Neuronal stem cell (in vitro differentiated cells): ENCODE measurements at regions not wholly inside any gene's neighbourhood (a gene's known extent, or its start where the extent isn't known, plus 50 kb on each side); places are given as distances from the start of the nearest gene placed in this dataset.

Experiments
- DNase-seq: peaks from one replicate; pipeline ENCODE4 v3.0.0-alpha.2; 2013; ENCODE audit warnings: low spot score
- H2AFZ ChIP-seq: one replicate; pipeline ENCODE4 v1.6.1; 2013; ENCODE audit warnings: mild to moderate bottlenecking, low read length, inconsistent platforms
- H2AK5ac ChIP-seq: 2 replicates; pipeline ENCODE4 v1.6.1; 2013; ENCODE audit warnings: low read depth, mild to moderate bottlenecking, inconsistent platforms, low read length, moderate library complexity, mixed read lengths
- H2BK120ac ChIP-seq: 2 replicates; pipeline ENCODE4 v1.6.1; 2013; ENCODE audit warnings: low read depth, mild to moderate bottlenecking, inconsistent platforms, low read length, moderate library complexity, mixed read lengths
- H2BK12ac ChIP-seq: one replicate; pipeline ENCODE4 v1.6.1; 2013; ENCODE audit warnings: low read length, inconsistent platforms
- H2BK15ac ChIP-seq: 2 replicates; pipeline ENCODE4 v1.6.1; 2013; ENCODE audit warnings: mild to moderate bottlenecking, low read length, inconsistent platforms, mixed read lengths
- H2BK5ac ChIP-seq: one replicate; pipeline ENCODE4 v1.6.1; 2013; ENCODE audit warnings: inconsistent platforms, mild to moderate bottlenecking, low read length, moderate library complexity
- H3K14ac ChIP-seq: one replicate; pipeline ENCODE4 v1.6.1; 2013; ENCODE audit warnings: low read length, inconsistent platforms
- H3K18ac ChIP-seq: 2 replicates; pipeline ENCODE4 v1.6.1; 2013; ENCODE audit warnings: low read length, inconsistent platforms
- H3K23ac ChIP-seq: 2 replicates; pipeline ENCODE4 v1.6.1; 2013; ENCODE audit warnings: low read depth, mild to moderate bottlenecking, mixed read lengths, low read length, inconsistent platforms; ENCODE audit not compliant: poor library complexity
- H3K27ac ChIP-seq: replicated peaks from 3 replicates; pipeline ENCODE4 v1.5.1; 2013; ENCODE audit warnings: low read length, inconsistent platforms
- H3K27me3 ChIP-seq, 3 experiments: 2 replicates each; pipeline ENCODE4 v1.6.1; 2013; ENCODE audit warnings: low read length in 3 of 3, mild to moderate bottlenecking in 2 of 3, inconsistent platforms in 1 of 3, low read depth in 1 of 3, mixed read lengths in 1 of 3, moderate library complexity in 1 of 3; ENCODE audit not compliant: control insufficient read depth in 3 of 3, insufficient read depth in 3 of 3
- H3K36me3 ChIP-seq, 2 donors: replicated peaks in 1 of 2; 2 replicates each; pipeline ENCODE4 v1.6.1; 2013; ENCODE audit warnings: low read length in 2 of 2; ENCODE audit not compliant: control insufficient read depth in 2 of 2, insufficient read depth in 2 of 2
- H3K4ac ChIP-seq: 2 replicates; pipeline ENCODE4 v1.6.1; 2013; ENCODE audit warnings: inconsistent platforms, mild to moderate bottlenecking, low read length, moderate library complexity
- H3K4me1 ChIP-seq, 2 donors: 1 replicate in 1 of 2; 2 replicates in 1 of 2; pipeline ENCODE4 v1.6.1; 2013; ENCODE audit warnings: low read length in 2 of 2, low read depth in 1 of 2; ENCODE audit not compliant: control insufficient read depth in 2 of 2, insufficient read depth in 1 of 2
- H3K4me2 ChIP-seq: one replicate; pipeline ENCODE4 v1.6.1; 2013; ENCODE audit warnings: mild to moderate bottlenecking, low read length, inconsistent platforms; ENCODE audit not compliant: insufficient read depth, poor library complexity, severe bottlenecking
- H3K4me3 ChIP-seq, 2 donors: 2 replicates each; pipeline ENCODE4 v1.5.1; 2013; ENCODE audit warnings: low read length in 2 of 2, mild to moderate bottlenecking in 2 of 2, inconsistent platforms in 1 of 2, moderate library complexity in 1 of 2
- H3K79me1 ChIP-seq: one replicate; pipeline ENCODE4 v1.6.1; 2013; ENCODE audit warnings: low read depth, mild to moderate bottlenecking, inconsistent platforms, low read length, moderate library complexity
- H3K9ac ChIP-seq: one replicate; pipeline ENCODE4 v1.6.1; 2013; ENCODE audit warnings: mild to moderate bottlenecking, low read depth, low read length, inconsistent platforms; ENCODE audit not compliant: poor library complexity
- H3K9me3 ChIP-seq, 2 donors: replicated peaks in 1 of 2; 2 replicates each; pipeline versions ENCODE3 to v1.6.1; 2013; ENCODE audit warnings: low read length in 2 of 2, mild to moderate bottlenecking in 2 of 2, inconsistent platforms in 1 of 2, low read depth in 1 of 2, mixed read lengths in 1 of 2, moderate library complexity in 1 of 2; ENCODE audit not compliant: control insufficient read depth in 2 of 2, insufficient read depth in 1 of 2
- H4K8ac ChIP-seq: one replicate; pipeline ENCODE4 v1.6.1; 2013; ENCODE audit warnings: low read depth, mild to moderate bottlenecking, inconsistent platforms, low read length, moderate library complexity
- H4K91ac ChIP-seq: one replicate; pipeline ENCODE4 v1.6.1; 2013; ENCODE audit warnings: low read length, low read depth, mild to moderate bottlenecking, inconsistent platforms; ENCODE audit not compliant: poor library complexity
- WGBS, 2 donors: extraction: QIAGEN DNeasy Blood & Tissue Kit; methylation state at CpG; one replicate each; pipeline ENCODE4 v1.1.7; 2013; ENCODE audit warnings: missing lambda C conversion rate in 2 of 2, mixed read lengths in 1 of 2; ENCODE audit not compliant: insufficient read length in 2 of 2, insufficient replicate concordance in 1 of 2; ENCODE audit errors: extremely low coverage in 2 of 2; 5-methylcytosine and 5-hydroxymethylcytosine counted together

DNA sequence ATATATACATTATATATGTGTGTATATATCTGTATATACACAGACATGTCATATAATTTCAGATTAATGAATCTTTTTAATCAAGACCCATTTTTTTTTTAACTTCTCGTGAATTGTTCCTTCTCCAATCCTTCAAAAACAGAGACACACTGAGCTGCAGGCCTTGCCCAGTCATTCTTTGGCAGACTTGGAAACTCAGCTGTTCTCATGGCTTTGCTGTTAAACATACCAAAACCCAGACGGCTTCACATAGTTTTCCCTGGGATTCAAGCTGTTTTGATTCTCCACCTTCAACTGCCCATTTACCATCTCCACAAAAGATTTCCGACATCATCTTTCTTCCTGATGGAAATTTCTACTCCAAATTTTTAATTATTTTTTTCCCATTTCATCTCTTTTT is 148.7 kb downstream of the KCNJ2 start:
- H2AFZ ChIP-seq = no peak overlapping the region
- no peaks in the 10 kb centered on the region for H3K27me3 ChIP-seq
- H3K36me3 ChIP-seq = no peaks in the 10 kb centered on the region
- H4K8ac ChIP-seq = no peak overlapping the region
- no peak overlapping the region for H2BK15ac ChIP-seq
- no peak overlapping the region for H2BK12ac ChIP-seq
- no peak overlapping the region for H3K4me2 ChIP-seq
- H3K23ac ChIP-seq = no peak overlapping the region
- no peak overlapping the region for H3K9ac ChIP-seq
- no peak overlapping the region for H3K4me3 ChIP-seq
- no peak overlapping the region for H4K91ac ChIP-seq
- no peak overlapping the region for H3K27ac ChIP-seq
- H3K4me1 ChIP-seq = no peaks in the 10 kb centered on the region
- DNase-seq = no peak
- no peak overlapping the region for H3K14ac ChIP-seq
- no peak overlapping the region for H2BK120ac ChIP-seq
- no peak overlapping the region for H3K4ac ChIP-seq
- no peaks in the 10 kb centered on the region for H3K79me1 ChIP-seq
- 100% methylated on average over 1 of the region's 3 CpGs; no CpG with 5 or more reads in 1 of the 2 donors for WGBS, 2 donors
- no peak overlapping the region for H2BK5ac ChIP-seq
- no peaks in the 10 kb centered on the region for H3K9me3 ChIP-seq
- H3K18ac ChIP-seq = no peak overlapping the region
- no peak overlapping the region for H2AK5ac ChIP-seq

DNA sequence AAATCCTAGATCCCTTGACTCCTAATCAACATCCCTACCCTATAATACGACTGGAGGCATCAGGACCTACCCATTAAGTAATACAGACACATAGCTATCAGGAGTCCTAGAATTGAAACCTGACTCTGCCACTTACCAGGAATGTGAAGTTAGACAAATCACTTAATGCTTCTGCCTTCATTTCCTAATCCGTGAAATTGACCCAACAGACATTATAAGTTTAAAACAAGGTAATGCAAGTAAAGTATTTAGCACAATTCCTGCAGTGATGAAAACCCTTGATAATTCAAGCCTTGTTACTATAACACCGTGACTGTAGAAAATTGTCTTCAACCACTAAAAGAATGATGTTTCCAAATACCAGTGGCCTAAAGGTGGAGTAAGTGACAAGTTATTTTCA is 150.2 kb downstream of the KCNJ2 start:
- Histone ChIP-seq H2BK120ac (no peak overlapping the region), H3K4me3 (no peak overlapping the region), H3K4me2 (no peak overlapping the region), H3K36me3 (no peaks in the 10 kb centered on the region), H2BK12ac (no peak overlapping the region), H3K4me1 (no peaks in the 10 kb centered on the region), H3K23ac (no peak overlapping the region), H2AFZ (no peak overlapping the region), H4K8ac (no peak overlapping the region), H2AK5ac (no peak overlapping the region), H2BK5ac (no peak overlapping the region), H3K9ac (no peak overlapping the region), H3K4ac (no peak overlapping the region), H3K79me1 (no peaks in the 10 kb centered on the region), H3K14ac (no peak overlapping the region), H3K9me3 (no peaks in the 10 kb centered on the region), H3K27me3 (no peaks in the 10 kb centered on the region), H3K27ac (no peak overlapping the region), H2BK15ac (no peak overlapping the region), H4K91ac (no peak overlapping the region), H3K18ac (no peak overlapping the region)
- no CpG with 5 or more reads among the region's 3 CpGs for WGBS, 2 donors
- no peak for DNase-seq

DNA sequence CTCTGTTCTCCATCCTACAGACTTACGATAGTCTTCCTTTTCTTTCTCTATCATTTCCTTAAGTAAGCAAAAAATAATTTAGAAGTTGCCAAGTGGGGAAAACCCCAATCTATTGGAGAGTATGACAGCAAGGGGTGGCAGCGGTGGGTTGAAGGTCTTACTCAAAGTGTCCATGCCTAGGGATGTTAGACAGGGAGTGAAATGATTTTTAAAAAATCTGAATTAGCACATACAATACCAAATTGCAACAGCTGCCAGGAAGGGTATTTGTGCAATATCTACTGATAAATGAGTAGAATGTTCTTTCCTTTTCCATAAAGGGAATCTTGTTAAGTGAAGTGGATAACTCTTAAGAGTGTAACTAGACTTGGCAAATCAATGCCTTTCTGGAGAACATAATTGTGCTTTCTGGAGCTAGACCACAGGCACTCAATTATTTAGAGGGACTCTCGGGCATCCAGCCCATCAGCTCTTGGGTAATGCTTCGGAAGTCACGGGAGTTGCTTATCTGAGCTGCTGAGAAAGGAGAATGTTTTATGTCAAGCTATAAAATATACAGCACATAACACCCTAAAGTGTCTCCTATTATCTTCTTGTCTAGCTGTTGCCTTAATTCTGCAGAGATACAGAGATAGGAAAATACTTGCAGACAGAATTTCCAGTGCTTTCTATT is 151.5 kb downstream of the KCNJ2 start:
- H3K9me3 ChIP-seq = no peaks in the 10 kb centered on the region
- H4K91ac ChIP-seq = no peak overlapping the region
- H3K4ac ChIP-seq = no peak overlapping the region
- no peak overlapping the region for H2BK15ac ChIP-seq
- H3K4me1 ChIP-seq = no peaks in the 10 kb centered on the region
- no peak overlapping the region for H2BK5ac ChIP-seq
- H3K14ac ChIP-seq = no peak overlapping the region
- no peak overlapping the region for H3K23ac ChIP-seq
- DNase-seq = no peak
- H3K4me3 ChIP-seq = no peak overlapping the region
- WGBS, 2 donors = no CpG with 5 or more reads among the region's 5 CpGs
- no peak overlapping the region for H2AK5ac ChIP-seq
- no peak overlapping the region for H2AFZ ChIP-seq
- no peak overlapping the region for H3K9ac ChIP-seq
- H3K36me3 ChIP-seq = no peaks in the 10 kb centered on the region
- H2BK120ac ChIP-seq = no peak overlapping the region
- no peak overlapping the region for H2BK12ac ChIP-seq
- no peak overlapping the region for H3K4me2 ChIP-seq
- no peaks in the 10 kb centered on the region for H3K79me1 ChIP-seq
- no peak overlapping the region for H3K18ac ChIP-seq
- no peaks in the 10 kb centered on the region for H3K27me3 ChIP-seq
- no peak overlapping the region for H3K27ac ChIP-seq
- no peak overlapping the region for H4K8ac ChIP-seq

DNA sequence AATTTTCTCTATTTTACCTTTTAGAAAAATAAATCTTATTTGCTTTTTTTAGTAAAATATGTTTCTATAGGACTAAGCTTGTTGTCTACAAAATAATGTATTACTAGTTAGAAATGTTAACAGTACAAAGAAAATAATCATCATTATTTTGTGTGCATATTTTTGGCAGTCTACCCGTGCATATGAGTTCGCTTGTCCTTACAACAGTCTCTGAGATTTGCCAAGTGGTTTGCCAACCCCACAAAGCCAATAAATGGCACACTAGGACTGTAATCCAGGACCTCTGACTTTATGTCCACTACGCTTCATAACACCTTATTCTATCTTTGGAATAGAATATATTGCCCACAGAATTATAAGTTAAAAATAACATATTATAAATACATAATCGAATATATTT is 152.0 kb downstream of the KCNJ2 start:
- no CpG with 5 or more reads among the region's 4 CpGs for WGBS, 2 donors
- H3K9ac ChIP-seq = no peak overlapping the region

More for the DNA sequence above, 152.0 kb downstream of the KCNJ2 start:
- no peak overlapping the region for H2AFZ ChIP-seq
- no peak overlapping the region for H3K4me3 ChIP-seq
- H3K23ac ChIP-seq = no peak overlapping the region
- H3K4me2 ChIP-seq = no peak overlapping the region
- no peak overlapping the region for H3K18ac ChIP-seq
- no peak overlapping the region for H4K91ac ChIP-seq
- no peak for DNase-seq
- no peak overlapping the region for H2BK15ac ChIP-seq
- H2BK120ac ChIP-seq = no peak overlapping the region
- no peak overlapping the region for H3K14ac ChIP-seq
- H3K27me3 ChIP-seq = no peaks in the 10 kb centered on the region
- H3K79me1 ChIP-seq = no peaks in the 10 kb centered on the region
- H3K27ac ChIP-seq = no peak overlapping the region
- H2BK12ac ChIP-seq = no peak overlapping the region
- no peaks in the 10 kb centered on the region for H3K9me3 ChIP-seq
- no peak overlapping the region for H4K8ac ChIP-seq
- no peak overlapping the region for H2BK5ac ChIP-seq
- H3K4me1 ChIP-seq = no peaks in the 10 kb centered on the region
- H3K4ac ChIP-seq = no peak overlapping the region
- H3K36me3 ChIP-seq = no peaks in the 10 kb centered on the region
- H2AK5ac ChIP-seq = no peak overlapping the region
